ENCODE measurements at regions not wholly inside any gene's neighbourhood (a gene's known extent, or its start where the extent isn't known, plus 50 kb on each side); places are given as distances from the start of the nearest gene placed in this dataset.

GRCh38 chr10:42997151-42997848, 79.6 kb upstream of the RET start:
- TF ChIP-seq, protein P1, sequence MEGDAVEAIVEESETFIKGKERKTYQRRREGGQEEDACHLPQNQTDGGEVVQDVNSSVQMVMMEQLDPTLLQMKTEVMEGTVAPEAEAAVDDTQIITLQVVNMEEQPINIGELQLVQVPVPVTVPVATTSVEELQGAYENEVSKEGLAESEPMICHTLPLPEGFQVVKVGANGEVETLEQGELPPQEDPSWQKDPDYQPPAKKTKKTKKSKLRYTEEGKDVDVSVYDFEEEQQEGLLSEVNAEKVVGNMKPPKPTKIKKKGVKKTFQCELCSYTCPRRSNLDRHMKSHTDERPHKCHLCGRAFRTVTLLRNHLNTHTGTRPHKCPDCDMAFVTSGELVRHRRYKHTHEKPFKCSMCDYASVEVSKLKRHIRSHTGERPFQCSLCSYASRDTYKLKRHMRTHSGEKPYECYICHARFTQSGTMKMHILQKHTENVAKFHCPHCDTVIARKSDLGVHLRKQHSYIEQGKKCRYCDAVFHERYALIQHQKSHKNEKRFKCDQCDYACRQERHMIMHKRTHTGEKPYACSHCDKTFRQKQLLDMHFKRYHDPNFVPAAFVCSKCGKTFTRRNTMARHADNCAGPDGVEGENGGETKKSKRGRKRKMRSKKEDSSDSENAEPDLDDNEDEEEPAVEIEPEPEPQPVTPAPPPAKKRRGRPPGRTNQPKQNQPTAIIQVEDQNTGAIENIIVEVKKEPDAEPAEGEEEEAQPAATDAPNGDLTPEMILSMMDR (IDR thresholded peaks at IDR 0.05) = no peak
- TF ChIP-seq POLR2A (IDR thresholded peaks at IDR 0.05) = no peak
